CD8-positive, alpha-beta memory T cell (primary cell): ENCODE measurements at regions not wholly inside any gene's neighbourhood (a gene's known extent, or its start where the extent isn't known, plus 50 kb on each side); places are given as distances from the start of the nearest gene placed in this dataset.

Experiments
- CTCF ChIA-PET: fragments of 350-600 bp; sonication (Branson Sonifier 250); formaldehyde crosslinking; loops from one replicate; lab custom pipeline; 2021; ENCODE audit warnings: antibody characterized with exemption; lab: Charles Lee
- POLR2A ChIA-PET: fragments of 350-600 bp; sonication (Branson Sonifier 250); formaldehyde crosslinking; loops from one replicate; lab custom pipeline; 2021; ENCODE audit warnings: antibody characterized with exemption; lab: Charles Lee
- DNase-seq, 5 donors: peaks; one replicate each; pipeline versions ENCODE4 v3.0.0 to v3.0.0-alpha.2; 2020 to 2022; ENCODE audit warnings: mixed read lengths in 1 of 5
- H3K27ac ChIP-seq: one replicate; pipeline ENCODE4 v1.7.0; 2013; ENCODE audit warnings: low read depth, mild to moderate bottlenecking, low read length, moderate library complexity
- H3K27me3 ChIP-seq: 2 replicates; pipeline ENCODE4 v1.7.0; 2013; ENCODE audit warnings: low read length, mild to moderate bottlenecking; ENCODE audit not compliant: insufficient read depth, poor library complexity, severe bottlenecking
- H3K36me3 ChIP-seq: 2 replicates; pipeline ENCODE4 v1.7.0; 2013; ENCODE audit warnings: mild to moderate bottlenecking, low read length, moderate library complexity; ENCODE audit not compliant: insufficient read depth
- H3K4me1 ChIP-seq: 2 replicates; pipeline ENCODE4 v1.7.0; 2013; ENCODE audit warnings: mild to moderate bottlenecking, low read length, moderate library complexity; ENCODE audit not compliant: insufficient read depth
- H3K4me3 ChIP-seq: 2 replicates; pipeline ENCODE4 v1.7.0; 2013; ENCODE audit warnings: mild to moderate bottlenecking, low read length
- H3K9me3 ChIP-seq: 2 replicates; pipeline ENCODE4 v1.7.0; 2013; ENCODE audit warnings: mild to moderate bottlenecking, low read length
- H3K27ac Mint-ChIP-seq, 8 donors: one replicate each; pipeline ENCODE4 v1.8.0; 2020 to 2021; ENCODE audit warnings: mixed read lengths in 8 of 8, mild to moderate bottlenecking in 6 of 8, inconsistent platforms in 3 of 8, moderate library complexity in 3 of 8
- H3K27me3 Mint-ChIP-seq, 2 donors: one replicate each; pipeline ENCODE4 v1.8.0; 2020 to 2021; ENCODE audit warnings: mixed read lengths in 2 of 2, mild to moderate bottlenecking in 1 of 2, moderate library complexity in 1 of 2
- H3K36me3 Mint-ChIP-seq, 3 donors: one replicate each; pipeline ENCODE4 v1.8.0; 2020 to 2021; ENCODE audit warnings: mixed read lengths in 3 of 3, inconsistent platforms in 1 of 3, mild to moderate bottlenecking in 1 of 3
- H3K4me1 Mint-ChIP-seq, 3 donors: one replicate each; pipeline ENCODE4 v1.8.0; 2020 to 2021; ENCODE audit warnings: mixed read lengths in 3 of 3, inconsistent platforms in 1 of 3, mild to moderate bottlenecking in 1 of 3
- H3K4me3 Mint-ChIP-seq, 7 donors: one replicate each; pipeline ENCODE4 v1.8.0; 2020 to 2021; ENCODE audit warnings: mixed read lengths in 7 of 7, mild to moderate bottlenecking in 6 of 7, moderate library complexity in 4 of 7, inconsistent platforms in 2 of 7
- H3K9me3 Mint-ChIP-seq, 5 donors: one replicate each; pipeline ENCODE4 v1.8.0; 2020 to 2022; ENCODE audit warnings: mixed read lengths in 5 of 5, mild to moderate bottlenecking in 3 of 5, moderate library complexity in 2 of 5, inconsistent platforms in 1 of 5

- Histone ChIP-seq H3K27ac (no peak overlapping the region), H3K9me3 (no peaks in the 10 kb centered on the region), H3K4me3 (no peak overlapping the region), H3K4me1 (no peaks in the 10 kb centered on the region), H3K36me3 (no peaks in the 10 kb centered on the region), H3K27me3 (no peaks in the 10 kb centered on the region)
- ChIA-PET POLR2A (no interaction called here), CTCF (no interaction called here)
- Mint-ChIP-seq H3K4me3 (no peak overlapping the region), H3K9me3 (peaks cover 3 to 39% (median 25%) of the 10 kb centered on the region in 5 donors), H3K27ac (no peak overlapping the region), H3K36me3 (peaks cover 0 to 5% (median 0%) of the 10 kb centered on the region in 3 donors), H3K4me1 (no peaks in the 10 kb centered on the region), H3K27me3 (no peaks in the 10 kb centered on the region)
- no peak for DNase-seq
Measured at GRCh38 chr16:61014869-61015268, 1021.4 kb downstream of the CDH8 start.

GRCh38 chr16:61007694-61008093 is 1028.5 kb downstream of the CDH8 start:
- ChIA-PET POLR2A (no interaction called here), CTCF (no interaction called here)
- no peaks in the 10 kb centered on the region for H3K4me1 ChIP-seq
- H3K9me3 Mint-ChIP-seq: peaks cover 15 to 46% (median 17%) of the 10 kb centered on the region in 5 donors
- H3K27ac ChIP-seq: no peak overlapping the region
- H3K27ac Mint-ChIP-seq: no peak overlapping the region
- H3K36me3 ChIP-seq: no peaks in the 10 kb centered on the region
- DNase-seq: no peak
- peaks cover 5% of the 10 kb centered on the region for H3K9me3 ChIP-seq
- H3K4me3 ChIP-seq: no peak overlapping the region
- H3K27me3 ChIP-seq: no peaks in the 10 kb centered on the region
- H3K4me1 Mint-ChIP-seq: no peaks in the 10 kb centered on the region
- no peak overlapping the region for H3K4me3 Mint-ChIP-seq
- no peaks in the 10 kb centered on the region for H3K36me3 Mint-ChIP-seq
- no peaks in the 10 kb centered on the region for H3K27me3 Mint-ChIP-seq

- no peak for DNase-seq
- Histone ChIP-seq H3K27ac (no peak overlapping the region), H3K36me3 (no peaks in the 10 kb centered on the region), H3K9me3 (peaks cover 5% of the 10 kb centered on the region), H3K27me3 (no peaks in the 10 kb centered on the region), H3K4me1 (no peaks in the 10 kb centered on the region), H3K4me3 (no peak overlapping the region)
- H3K27me3 Mint-ChIP-seq: no peaks in the 10 kb centered on the region
- POLR2A ChIA-PET: no interaction called here
- H3K4me1 Mint-ChIP-seq: no peaks in the 10 kb centered on the region
- H3K36me3 Mint-ChIP-seq: no peaks in the 10 kb centered on the region
- H3K4me3 Mint-ChIP-seq: no peak overlapping the region
- H3K27ac Mint-ChIP-seq: no peak overlapping the region
- H3K9me3 Mint-ChIP-seq: peaks cover 17 to 42% (median 19%) of the 10 kb centered on the region in 5 donors
- CTCF ChIA-PET: no interaction called here
Measured at GRCh38 chr16:61005952-61006351, 1030.3 kb downstream of the CDH8 start.

- Mint-ChIP-seq H3K4me3 (no peak overlapping the region), H3K9me3 (peaks cover 16 to 53% (median 18%) of the 10 kb centered on the region in 5 donors), H3K27me3 (no peaks in the 10 kb centered on the region), H3K4me1 (no peaks in the 10 kb centered on the region), H3K36me3 (no peaks in the 10 kb centered on the region), H3K27ac (no peak overlapping the region)
- H3K4me3 ChIP-seq: no peak overlapping the region
- POLR2A ChIA-PET: no interaction called here
- no peaks in the 10 kb centered on the region for H3K36me3 ChIP-seq
- H3K4me1 ChIP-seq: no peaks in the 10 kb centered on the region
- CTCF ChIA-PET: no interaction called here
- H3K27me3 ChIP-seq: no peaks in the 10 kb centered on the region
- H3K27ac ChIP-seq: no peak overlapping the region
- no peaks in the 10 kb centered on the region for H3K9me3 ChIP-seq
- DNase-seq: no peak
Measured at GRCh38 chr16:61002479-61003204, 1033.6 kb downstream of the CDH8 start.

- Mint-ChIP-seq H3K36me3 (no peaks in the 10 kb centered on the region), H3K27ac (peak overlapping the region in 1 of 8 donors; percentile 48), H3K27me3 (no peaks in the 10 kb centered on the region), H3K4me3 (no peak overlapping the region), H3K4me1 (no peaks in the 10 kb centered on the region), H3K9me3 (peaks cover 7 to 23% (median 18%) of the 10 kb centered on the region in 5 donors)
- no peaks in the 10 kb centered on the region for H3K4me1 ChIP-seq
- no peaks in the 10 kb centered on the region for H3K27me3 ChIP-seq
- H3K36me3 ChIP-seq: no peaks in the 10 kb centered on the region
- CTCF ChIA-PET: no interaction called here
- DNase-seq: no peak
- H3K9me3 ChIP-seq: no peaks in the 10 kb centered on the region
- H3K4me3 ChIP-seq: no peak overlapping the region
- POLR2A ChIA-PET: no interaction called here
- H3K27ac ChIP-seq: no peak overlapping the region
Measured at GRCh38 chr16:60991886-60992285, 1044.4 kb downstream of the CDH8 start.

GRCh38 chr16:60989592-60989991 is 1046.6 kb downstream of the CDH8 start:
- H3K36me3 ChIP-seq: no peaks in the 10 kb centered on the region
- ChIA-PET CTCF (no interaction called here), POLR2A (no interaction called here)
- Mint-ChIP-seq H3K36me3 (no peaks in the 10 kb centered on the region), H3K9me3 (peaks cover 13 to 33% (median 18%) of the 10 kb centered on the region in 5 donors), H3K27ac (no peak overlapping the region), H3K4me3 (no peak overlapping the region), H3K4me1 (no peaks in the 10 kb centered on the region), H3K27me3 (peaks cover 0 to 1% of the 10 kb centered on the region in 2 donors)
- no peak overlapping the region for H3K27ac ChIP-seq
- no peaks in the 10 kb centered on the region for H3K4me1 ChIP-seq
- no peak overlapping the region for H3K4me3 ChIP-seq
- no peaks in the 10 kb centered on the region for H3K9me3 ChIP-seq
- no peaks in the 10 kb centered on the region for H3K27me3 ChIP-seq
- no peak for DNase-seq

GRCh38 chr16:60979119-60979518 is 1057.1 kb downstream of the CDH8 start:
- ChIA-PET POLR2A (no interaction called here), CTCF (no interaction called here)
- Histone ChIP-seq H3K27me3 (no peaks in the 10 kb centered on the region), H3K4me1 (no peaks in the 10 kb centered on the region), H3K36me3 (no peaks in the 10 kb centered on the region), H3K4me3 (no peak overlapping the region), H3K27ac (no peak overlapping the region), H3K9me3 (no peaks in the 10 kb centered on the region)
- DNase-seq: no peak
- H3K27me3 Mint-ChIP-seq: no peaks in the 10 kb centered on the region
- H3K36me3 Mint-ChIP-seq: no peaks in the 10 kb centered on the region
- no peak overlapping the region for H3K4me3 Mint-ChIP-seq
- H3K4me1 Mint-ChIP-seq: no peaks in the 10 kb centered on the region
- peaks cover 13 to 51% (median 18%) of the 10 kb centered on the region in 5 donors for H3K9me3 Mint-ChIP-seq
- no peak overlapping the region for H3K27ac Mint-ChIP-seq

- H3K36me3 ChIP-seq: no peaks in the 10 kb centered on the region
- no peak overlapping the region for H3K4me3 ChIP-seq
- peaks cover 0 to 2% (median 0%) of the 10 kb centered on the region in 3 donors for H3K36me3 Mint-ChIP-seq
- H3K9me3 ChIP-seq: no peaks in the 10 kb centered on the region
- no peaks in the 10 kb centered on the region for H3K27me3 ChIP-seq
- ChIA-PET CTCF (no interaction called here), POLR2A (no interaction called here)
- no peaks in the 10 kb centered on the region for H3K4me1 ChIP-seq
- no peak overlapping the region for H3K27ac ChIP-seq
- H3K4me3 Mint-ChIP-seq: no peak overlapping the region
- peaks cover 14 to 34% (median 20%) of the 10 kb centered on the region in 5 donors for H3K9me3 Mint-ChIP-seq
- H3K27me3 Mint-ChIP-seq: peaks cover 0 to 2% of the 10 kb centered on the region in 2 donors
- H3K4me1 Mint-ChIP-seq: no peaks in the 10 kb centered on the region
- no peak for DNase-seq
- H3K27ac Mint-ChIP-seq: no peak overlapping the region
Measured at GRCh38 chr16:60949800-60950199, 1086.4 kb downstream of the CDH8 start.
